ENCODE measurements at regions not wholly inside any gene's neighbourhood (a gene's known extent, or its start where the extent isn't known, plus 50 kb on each side); places are given as distances from the start of the nearest gene placed in this dataset.

- Histone ChIP-seq H3K4me1 (ENCODE audit: control insufficient read depth, insufficient read depth, low read length, poor library complexity, severe bottlenecking) (peaks cover 4% of the 10 kb centered on the region), H3K36me3 (ENCODE audit: control insufficient read depth, insufficient read depth, low read length) (no peaks in the 10 kb centered on the region), H3K27ac (ENCODE audit: insufficient read depth, low read length, poor library complexity, severe bottlenecking) (no peak overlapping the region), H3K9me3 (ENCODE audit: control insufficient read depth, low read length) (no peaks in the 10 kb centered on the region), H3K27me3 (replicated peaks; ENCODE audit: control insufficient read depth, insufficient read depth, low read length, poor library complexity, severe bottlenecking) (peaks cover 6% of the 10 kb centered on the region), H3K4me3 (ENCODE audit: insufficient read depth, low read depth, low read length, poor library complexity, severe bottlenecking) (no peak overlapping the region)
- DNase-seq: no peak
Observed at GRCh38 chr6:27630727-27631608, 158.1 kb upstream of the ZNF184 start.

DNA sequence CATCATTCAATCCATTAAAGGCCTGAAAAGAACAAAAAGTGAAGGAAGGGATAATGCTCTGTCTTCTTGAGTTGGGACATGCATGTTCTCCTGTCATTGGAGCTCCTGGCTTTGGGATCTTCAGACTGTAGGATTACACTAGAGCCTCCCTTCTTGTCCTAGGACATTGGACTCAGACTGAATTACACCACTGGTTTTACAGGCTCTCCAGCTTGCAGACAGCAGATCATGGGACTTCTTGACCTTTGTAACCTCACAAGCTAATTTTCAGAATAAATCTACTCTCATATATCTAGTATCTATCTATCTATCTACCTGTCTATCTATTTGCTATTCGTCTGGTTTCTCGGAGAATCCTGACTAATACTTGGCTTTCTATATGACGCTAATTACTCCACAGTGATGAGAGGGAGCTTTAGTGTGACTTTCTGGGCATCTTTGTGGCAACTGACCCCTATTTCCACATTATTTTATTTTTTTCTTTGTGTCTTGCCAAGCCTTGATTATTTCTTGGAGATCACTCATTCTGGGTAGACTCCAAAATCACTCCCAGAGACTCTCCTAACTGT lies 151.9 kb upstream of the ZNF184 start:
- no peaks in the 10 kb centered on the region for H3K9me3 ChIP-seq (ENCODE audit: control insufficient read depth, low read length)

DNA sequence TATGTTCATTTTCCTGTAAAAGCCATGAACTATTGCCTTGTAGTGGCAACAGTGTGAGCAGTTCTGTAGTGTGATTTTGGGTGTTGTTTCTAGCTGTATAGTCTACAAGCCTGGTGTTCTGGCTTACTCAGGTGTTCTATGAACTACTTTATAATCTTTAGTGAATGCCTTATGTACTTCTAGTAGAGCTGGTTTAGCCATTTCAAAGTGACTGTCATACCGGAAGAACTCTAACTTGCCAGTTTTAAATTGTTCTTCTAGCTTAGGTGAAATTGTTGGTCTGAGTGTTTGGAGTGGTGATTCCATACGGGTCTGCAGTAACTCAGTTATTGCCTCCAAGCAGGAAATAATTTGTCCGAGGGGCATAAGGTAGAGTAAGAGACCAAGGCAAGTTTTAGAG lies 150.2 kb upstream of the ZNF184 start:
- no peaks in the 10 kb centered on the region for H3K4me1 ChIP-seq (ENCODE audit: control insufficient read depth, insufficient read depth, low read length, poor library complexity, severe bottlenecking)
- no peak for DNase-seq
- H3K27ac ChIP-seq (ENCODE audit: insufficient read depth, low read length, poor library complexity, severe bottlenecking): no peak overlapping the region
- H3K27me3 ChIP-seq (replicated peaks; ENCODE audit: control insufficient read depth, insufficient read depth, low read length, poor library complexity, severe bottlenecking): peaks cover 8% of the 10 kb centered on the region
- no peaks in the 10 kb centered on the region for H3K9me3 ChIP-seq (ENCODE audit: control insufficient read depth, low read length)
- H3K4me3 ChIP-seq (ENCODE audit: insufficient read depth, low read depth, low read length, poor library complexity, severe bottlenecking): no peak overlapping the region
- H3K36me3 ChIP-seq (ENCODE audit: control insufficient read depth, insufficient read depth, low read length): no peaks in the 10 kb centered on the region

More for the DNA sequence above, 151.9 kb upstream of the ZNF184 start:
- Histone ChIP-seq H3K27ac (ENCODE audit: insufficient read depth, low read length, poor library complexity, severe bottlenecking) (no peak overlapping the region), H3K4me3 (ENCODE audit: insufficient read depth, low read depth, low read length, poor library complexity, severe bottlenecking) (no peak overlapping the region), H3K36me3 (ENCODE audit: control insufficient read depth, insufficient read depth, low read length) (no peaks in the 10 kb centered on the region), H3K27me3 (replicated peaks; ENCODE audit: control insufficient read depth, insufficient read depth, low read length, poor library complexity, severe bottlenecking) (no peaks in the 10 kb centered on the region), H3K4me1 (ENCODE audit: control insufficient read depth, insufficient read depth, low read length, poor library complexity, severe bottlenecking) (no peaks in the 10 kb centered on the region)
- DNase-seq: no peak

GRCh38 chr6:27619436-27619835 lies 146.5 kb upstream of the ZNF184 start:
- DNase-seq: no peak
- Histone ChIP-seq H3K4me3 (ENCODE audit: insufficient read depth, low read depth, low read length, poor library complexity, severe bottlenecking) (no peak overlapping the region), H3K36me3 (ENCODE audit: control insufficient read depth, insufficient read depth, low read length) (no peaks in the 10 kb centered on the region), H3K4me1 (ENCODE audit: control insufficient read depth, insufficient read depth, low read length, poor library complexity, severe bottlenecking) (peaks cover 6% of the 10 kb centered on the region), H3K27me3 (replicated peaks; ENCODE audit: control insufficient read depth, insufficient read depth, low read length, poor library complexity, severe bottlenecking) (peaks cover 14% of the 10 kb centered on the region), H3K27ac (ENCODE audit: insufficient read depth, low read length, poor library complexity, severe bottlenecking) (no peak overlapping the region), H3K9me3 (ENCODE audit: control insufficient read depth, low read length) (no peaks in the 10 kb centered on the region)

GRCh38 chr6:27617700-27618689 lies 145.1 kb upstream of the ZNF184 start:
- Histone ChIP-seq H3K9me3 (ENCODE audit: control insufficient read depth, low read length) (no peaks in the 10 kb centered on the region), H3K4me1 (ENCODE audit: control insufficient read depth, insufficient read depth, low read length, poor library complexity, severe bottlenecking) (peaks cover 6% of the 10 kb centered on the region), H3K27me3 (replicated peaks; ENCODE audit: control insufficient read depth, insufficient read depth, low read length, poor library complexity, severe bottlenecking) (peaks cover 17% of the 10 kb centered on the region), H3K4me3 (ENCODE audit: insufficient read depth, low read depth, low read length, poor library complexity, severe bottlenecking) (no peak overlapping the region), H3K27ac (ENCODE audit: insufficient read depth, low read length, poor library complexity, severe bottlenecking) (no peak overlapping the region), H3K36me3 (ENCODE audit: control insufficient read depth, insufficient read depth, low read length) (no peaks in the 10 kb centered on the region)
- no peak for DNase-seq

GRCh38 chr6:27617046-27617687 lies 144.3 kb upstream of the ZNF184 start:
- Histone ChIP-seq H3K4me3 (ENCODE audit: insufficient read depth, low read depth, low read length, poor library complexity, severe bottlenecking) (no peak overlapping the region), H3K9me3 (ENCODE audit: control insufficient read depth, low read length) (no peaks in the 10 kb centered on the region), H3K27ac (ENCODE audit: insufficient read depth, low read length, poor library complexity, severe bottlenecking) (no peak overlapping the region), H3K27me3 (replicated peaks; ENCODE audit: control insufficient read depth, insufficient read depth, low read length, poor library complexity, severe bottlenecking) (peaks cover 17% of the 10 kb centered on the region), H3K36me3 (ENCODE audit: control insufficient read depth, insufficient read depth, low read length) (no peaks in the 10 kb centered on the region), H3K4me1 (ENCODE audit: control insufficient read depth, insufficient read depth, low read length, poor library complexity, severe bottlenecking) (peaks cover 6% of the 10 kb centered on the region)
- no peak for DNase-seq

GRCh38 chr6:27616328-27617045 lies 143.6 kb upstream of the ZNF184 start:
- Histone ChIP-seq H3K36me3 (ENCODE audit: control insufficient read depth, insufficient read depth, low read length) (no peaks in the 10 kb centered on the region), H3K4me3 (ENCODE audit: insufficient read depth, low read depth, low read length, poor library complexity, severe bottlenecking) (no peak overlapping the region), H3K9me3 (ENCODE audit: control insufficient read depth, low read length) (no peaks in the 10 kb centered on the region), H3K27ac (ENCODE audit: insufficient read depth, low read length, poor library complexity, severe bottlenecking) (no peak overlapping the region), H3K4me1 (ENCODE audit: control insufficient read depth, insufficient read depth, low read length, poor library complexity, severe bottlenecking) (peaks cover 6% of the 10 kb centered on the region), H3K27me3 (replicated peaks; ENCODE audit: control insufficient read depth, insufficient read depth, low read length, poor library complexity, severe bottlenecking) (peaks cover 17% of the 10 kb centered on the region)
- no peak for DNase-seq

- Histone ChIP-seq H3K27me3 (replicated peaks; ENCODE audit: control insufficient read depth, insufficient read depth, low read length, poor library complexity, severe bottlenecking) (peaks cover 6% of the 10 kb centered on the region), H3K4me1 (ENCODE audit: control insufficient read depth, insufficient read depth, low read length, poor library complexity, severe bottlenecking) (no peaks in the 10 kb centered on the region), H3K9me3 (ENCODE audit: control insufficient read depth, low read length) (no peaks in the 10 kb centered on the region), H3K36me3 (ENCODE audit: control insufficient read depth, insufficient read depth, low read length) (no peaks in the 10 kb centered on the region), H3K4me3 (ENCODE audit: insufficient read depth, low read depth, low read length, poor library complexity, severe bottlenecking) (no peak overlapping the region), H3K27ac (ENCODE audit: insufficient read depth, low read length, poor library complexity, severe bottlenecking) (no peak overlapping the region)
- no peak for DNase-seq
Observed at GRCh38 chr6:27611451-27611850, 138.5 kb upstream of the ZNF184 start.

Data from effector memory CD4-positive, alpha-beta T cell (primary cell).